SH-SY5Y (cell line): ENCODE measurements at regions not wholly inside any gene's neighbourhood (a gene's known extent, or its start where the extent isn't known, plus 50 kb on each side); places are given as distances from the start of the nearest gene placed in this dataset.

Experiments
- GATA2 ChIP-seq: IDR thresholded peaks from 2 replicates; pipeline ENCODE4 v1.6.1; 2011; ENCODE audit warnings: mild to moderate bottlenecking, low read depth, low read length
- GATA3 ChIP-seq: IDR thresholded peaks from 2 replicates; pipeline ENCODE4 v1.6.1; 2011; ENCODE audit warnings: low read depth, mild to moderate bottlenecking, low read length, moderate library complexity

- TF ChIP-seq GATA2, result no peak
- TF ChIP-seq GATA3, result no peak
Observed at GRCh38 chr6:140670021-140670420, 1295.6 kb upstream of the CITED2 start.
